ENCODE measurements at regions not wholly inside any gene's neighbourhood (a gene's known extent, or its start where the extent isn't known, plus 50 kb on each side); places are given as distances from the start of the nearest gene placed in this dataset.

DNA sequence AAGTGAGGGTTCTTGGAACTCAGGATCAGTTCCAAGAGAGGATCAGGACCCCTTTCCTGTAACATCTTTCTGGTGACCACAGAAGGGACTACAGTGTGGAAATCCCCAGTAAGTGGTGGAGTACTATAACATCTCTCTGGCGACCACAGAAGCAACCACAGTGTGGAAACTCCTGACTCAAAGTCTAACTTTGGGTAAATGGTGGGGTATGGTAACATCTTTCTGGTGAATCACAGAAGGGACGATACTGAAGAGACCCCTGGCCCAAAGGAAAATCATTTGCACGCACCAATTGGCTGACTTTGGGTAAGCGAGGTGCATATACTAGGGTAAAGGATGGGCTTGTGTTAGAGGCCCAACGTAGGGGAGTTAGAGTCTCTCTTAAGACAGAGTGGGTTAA is 56.3 kb upstream of the GULP1 start:
- TF ChIP-seq EZH2phosphoT487 (IDR thresholded peaks at IDR 0.05; ENCODE audit: insufficient read depth, low read depth) (no peak), EZH2 (IDR thresholded peaks at IDR 0.05; ENCODE audit: insufficient read depth, poor library complexity, severe bottlenecking) (no peak)

Data from GM23248 (cell line).